HCT116 (cell line): ENCODE measurements at regions not wholly inside any gene's neighbourhood (a gene's known extent, or its start where the extent isn't known, plus 50 kb on each side); places are given as distances from the start of the nearest gene placed in this dataset.

ENCODE experiments used
- ATAC-seq: fragments of 200-7000 bp; cut with Tn5 transposase; 2 replicates; pipeline ENCODE4 v1.9.1; 2020; ENCODE audit warnings: mild to moderate bottlenecking, moderate library complexity
- BruUV-seq: library from RNA; stranded (reverse); fragments of 400-500 nt; replicated peaks from 2 replicates; lab custom pipeline; 2021; lab: Mats Ljungman, UMichigan
- CTCF ChIA-PET: fragments of 300-600 bp; sonication (Branson Sonifier 250); formaldehyde crosslinking; loops from one replicate; lab custom pipeline; 2021; ENCODE audit warnings: antibody characterized with exemption; lab: Charles Lee
- POLR2A ChIA-PET: fragments of 300-600, 350-600 bp; sonication (Branson Sonifier 250); formaldehyde crosslinking; loops from one replicate; lab custom pipeline; 2021; ENCODE audit warnings: antibody characterized with exemption; lab: Charles Lee
- RAD21 ChIA-PET, 2 experiments: fragments of 300-600 bp; sonication (Branson Sonifier 250); formaldehyde crosslinking; loops; one replicate each; lab custom pipeline; 2023; ENCODE audit warnings: low total read pairs in 2 of 2; ENCODE audit not compliant: uncharacterized antibody in 2 of 2, unreplicated experiment in 2 of 2, low non-redundant PET in 1 of 2; lab: Charles Lee
- DNase-seq: peaks from one replicate; pipeline ENCODE4 v3.0.0-alpha.2; 2010; ENCODE audit warnings: low read depth, low spot score
- H2AFZ ChIP-seq: fragments of 200-600 bp; shearing (Covaris generic), sonication (generic); 2 replicates; pipeline ENCODE4 v1.6.1; 2017; ENCODE audit warnings: low read depth, mixed run types, mixed read lengths, antibody characterized with exemption, low read length; ENCODE audit not compliant: poor library complexity, severe bottlenecking
- H3K27ac ChIP-seq: 2 replicates; pipeline ENCODE4 v1.5.1; 2012; ENCODE audit warnings: low read depth, low read length
- H3K27me3 ChIP-seq: fragments of 200-600 bp; sonication (generic); 2 replicates; pipeline ENCODE4 v1.6.1; 2016; ENCODE audit warnings: mixed run types, low read length, mixed read lengths; ENCODE audit not compliant: insufficient read depth
- H3K36me3 ChIP-seq, 2 experiments: fragments of 200-500 bp in 1 of 2; fragments of 200-600 bp in 1 of 2; sonication (Bioruptor generic) in 1 of 2; sonication (generic) in 1 of 2; 2 replicates each; pipeline versions ENCODE4 v1.5.1 to v1.6.1; 2014 to 2016; ENCODE audit warnings: low read length in 2 of 2, inconsistent platforms in 1 of 2, mixed read lengths in 1 of 2, mixed run types in 1 of 2; ENCODE audit not compliant: insufficient read depth in 2 of 2, control insufficient read depth in 1 of 2
- H3K4me1 ChIP-seq, 2 experiments: fragments of 200-600 bp in 1 of 2; sonication (generic) in 1 of 2; 2 replicates each; pipeline versions ENCODE4 v1.5.1 to v1.6.1; 2012 to 2017; ENCODE audit warnings: low read length in 2 of 2, inconsistent platforms in 1 of 2, mild to moderate bottlenecking in 1 of 2, mixed read lengths in 1 of 2, mixed run types in 1 of 2, moderate library complexity in 1 of 2; ENCODE audit not compliant: insufficient read depth in 2 of 2, control insufficient read depth in 1 of 2
- H3K4me2 ChIP-seq: fragments of 200-600 bp; sonication (generic); 2 replicates; pipeline ENCODE4 v1.6.1; 2017; ENCODE audit warnings: mixed run types, low read length, mixed read lengths
- H3K4me3 ChIP-seq, 2 experiments: fragments of 200-600 bp in 1 of 2; sonication (generic) in 1 of 2; replicated peaks in 1 of 2; 2 replicates each; pipeline ENCODE4 v1.5.1; 2011 to 2016; ENCODE audit warnings: low read length in 2 of 2, control low read depth in 1 of 2, low read depth in 1 of 2, mild to moderate bottlenecking in 1 of 2, mixed read lengths in 1 of 2, mixed run types in 1 of 2
- H3K79me2 ChIP-seq: fragments of 200-600 bp; sonication (generic); 2 replicates; pipeline ENCODE4 v1.6.1; 2017; ENCODE audit warnings: mild to moderate bottlenecking, mixed run types, low read length, moderate library complexity, mixed read lengths; ENCODE audit not compliant: insufficient read depth
- H3K9ac ChIP-seq: fragments of 200-600 bp; sonication (generic); 2 replicates; pipeline ENCODE4 v1.6.1; 2016; ENCODE audit warnings: low read length, mixed read lengths
- H3K9me2 ChIP-seq: fragments of 200-600 bp; sonication (generic), shearing (Covaris generic); 2 replicates; pipeline ENCODE4 v1.6.1; 2017; ENCODE audit warnings: mixed run types, mild to moderate bottlenecking, moderate library complexity; ENCODE audit not compliant: insufficient read depth
- H3K9me3 ChIP-seq, 2 experiments: fragments of 200-500 bp in 1 of 2; fragments of 200-600 bp in 1 of 2; sonication (Bioruptor generic) in 1 of 2; sonication (generic) in 1 of 2; 2 replicates each; pipeline ENCODE4 v1.6.1; 2014 to 2017; ENCODE audit warnings: low read length in 2 of 2, mixed read lengths in 2 of 2, inconsistent platforms in 1 of 2, low read depth in 1 of 2, mild to moderate bottlenecking in 1 of 2, mixed run types in 1 of 2, moderate library complexity in 1 of 2; ENCODE audit not compliant: control insufficient read depth in 1 of 2, insufficient read depth in 1 of 2
- H4K20me1 ChIP-seq: fragments of 200-600 bp; sonication (generic), shearing (Covaris generic); 2 replicates; pipeline ENCODE4 v1.6.1; 2017; ENCODE audit warnings: mixed run types, mild to moderate bottlenecking, moderate library complexity; ENCODE audit not compliant: insufficient read depth
- CBX3 ChIP-seq: IDR thresholded peaks from 2 replicates; pipeline ENCODE4 v1.6.1; 2012; ENCODE audit warnings: low read depth
- CEBPB ChIP-seq: IDR thresholded peaks from 2 replicates; pipeline ENCODE4 v1.6.1; 2012; ENCODE audit warnings: low read depth
- CTCF ChIP-seq, 3 experiments: fragments of 200-600 bp in 1 of 3; sonication (generic) in 1 of 3; IDR thresholded peaks in 2 of 3; conservative IDR thresholded peaks in 1 of 3; 2 replicates each; pipeline ENCODE4 v1.5.1; 2012 to 2017; ENCODE audit warnings: low read depth in 2 of 3, low read length in 2 of 3, antibody characterized with exemption in 1 of 3, borderline replicate concordance in 1 of 3, control low read depth in 1 of 3, mild to moderate bottlenecking in 1 of 3, mixed read lengths in 1 of 3, mixed run types in 1 of 3, moderate library complexity in 1 of 3; ENCODE audit not compliant: insufficient read depth in 1 of 3
- EGR1 ChIP-seq: IDR thresholded peaks from 2 replicates; pipeline ENCODE4 v1.6.1; 2012; ENCODE audit warnings: low read depth
- EZH2phosphoT487 ChIP-seq: fragments of 200-600 bp; IDR thresholded peaks from 2 replicates; pipeline ENCODE4 v1.6.1; 2018; ENCODE audit warnings: antibody characterized with exemption, borderline replicate concordance
- POLR2A ChIP-seq: IDR thresholded peaks from 2 replicates; pipeline ENCODE4 v1.7.0; 2011; ENCODE audit warnings: borderline replicate concordance; ENCODE audit not compliant: insufficient read depth, insufficient read length; ENCODE audit errors: extremely low read depth
- POLR2AphosphoS5 ChIP-seq: IDR thresholded peaks from 2 replicates; pipeline ENCODE4 v1.6.1; 2011; ENCODE audit warnings: mild to moderate bottlenecking, low read depth, low read length, moderate library complexity
- SP1 ChIP-seq: IDR thresholded peaks from 2 replicates; pipeline ENCODE4 v1.6.1; 2012; ENCODE audit warnings: low read depth
- SRF ChIP-seq: IDR thresholded peaks from 2 replicates; pipeline ENCODE4 v1.6.1; 2012; ENCODE audit warnings: low read depth
- TCF7L2 ChIP-seq: IDR thresholded peaks from 2 replicates; pipeline ENCODE4 v1.7.0; 2011; ENCODE audit warnings: borderline replicate concordance, inconsistent platforms; ENCODE audit not compliant: insufficient read depth, insufficient read length; ENCODE audit errors: extremely low read depth
- YY1 ChIP-seq: IDR thresholded peaks from 2 replicates; pipeline ENCODE4 v1.6.1; 2011; ENCODE audit warnings: low read length, low read depth, moderate library complexity, mild to moderate bottlenecking; ENCODE audit not compliant: insufficient replicate concordance; ENCODE audit errors: extremely low read depth
- ZFX ChIP-seq: fragments of 450-650 bp; IDR thresholded peaks from 2 replicates; pipeline ENCODE4 v1.6.1; 2017
- ZNF274 ChIP-seq: fragments of 200-500 bp; sonication (Bioruptor generic); IDR thresholded peaks from 2 replicates; pipeline ENCODE4 v1.6.1; 2014; ENCODE audit warnings: mild to moderate bottlenecking, low read depth, low read length, inconsistent platforms
- intact Hi-C: fragments of 100-400 bp; cut with micrococcal nuclease; formaldehyde crosslinking; loops from 2 replicates; pipeline ENCODE4 v1.10.0; 2022
- TF ChIP-seq, protein P1 (sequence below): IDR thresholded peaks from 2 replicates; pipeline ENCODE4 v1.6.1; 2011; ENCODE audit warnings: mild to moderate bottlenecking, low read length, moderate library complexity; ENCODE audit not compliant: insufficient replicate concordance; ENCODE audit errors: extremely low read depth

- Histone ChIP-seq H4K20me1 (no peaks in the 10 kb centered on the region; the same call in 1 of the 2 replicates), H3K4me3 (no peak overlapping the region), H2AFZ (no peak overlapping the region), H3K9me3 (peaks cover 10 to 28% of the 10 kb centered on the region in 2 experiments; a peak in 2 of 4 replicates), H3K9ac (no peak overlapping the region), H3K4me1 (no peaks in the 10 kb centered on the region), H3K36me3 (no peaks in the 10 kb centered on the region), H3K27me3 (no peaks in the 10 kb centered on the region), H3K4me2 (no peak overlapping the region), H3K27ac (no peak overlapping the region), H3K79me2 (no peaks in the 10 kb centered on the region), H3K9me2 (no peaks in the 10 kb centered on the region)
- DNase-seq (no peak), ATAC-seq (no peak)
- TF ChIP-seq EGR1 (no peak), CEBPB (no peak), ZNF274 (no peak), CBX3 (no peak)
- TF ChIP-seq, protein P1, sequence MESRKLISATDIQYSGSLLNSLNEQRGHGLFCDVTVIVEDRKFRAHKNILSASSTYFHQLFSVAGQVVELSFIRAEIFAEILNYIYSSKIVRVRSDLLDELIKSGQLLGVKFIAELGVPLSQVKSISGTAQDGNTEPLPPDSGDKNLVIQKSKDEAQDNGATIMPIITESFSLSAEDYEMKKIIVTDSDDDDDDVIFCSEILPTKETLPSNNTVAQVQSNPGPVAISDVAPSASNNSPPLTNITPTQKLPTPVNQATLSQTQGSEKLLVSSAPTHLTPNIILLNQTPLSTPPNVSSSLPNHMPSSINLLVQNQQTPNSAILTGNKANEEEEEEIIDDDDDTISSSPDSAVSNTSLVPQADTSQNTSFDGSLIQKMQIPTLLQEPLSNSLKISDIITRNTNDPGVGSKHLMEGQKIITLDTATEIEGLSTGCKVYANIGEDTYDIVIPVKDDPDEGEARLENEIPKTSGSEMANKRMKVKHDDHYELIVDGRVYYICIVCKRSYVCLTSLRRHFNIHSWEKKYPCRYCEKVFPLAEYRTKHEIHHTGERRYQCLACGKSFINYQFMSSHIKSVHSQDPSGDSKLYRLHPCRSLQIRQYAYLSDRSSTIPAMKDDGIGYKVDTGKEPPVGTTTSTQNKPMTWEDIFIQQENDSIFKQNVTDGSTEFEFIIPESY, result no peak
- CTCF ChIA-PET, result no interaction called here
- intact Hi-C loops, result no loop called here
- no TSS peak for BruUV-seq
- POLR2A ChIA-PET, result no interaction called here
- RAD21 ChIA-PET, result no interaction called here
Observed at GRCh38 chr4:66539745-66540144, 869.5 kb upstream of the EPHA5 start.

- Histone ChIP-seq H3K79me2 (no peaks in the 10 kb centered on the region), H3K9me2 (no peaks in the 10 kb centered on the region), H3K9ac (no peak overlapping the region), H3K4me2 (no peak overlapping the region), H4K20me1 (no peaks in the 10 kb centered on the region), H2AFZ (no peak overlapping the region), H3K9me3 (peaks cover 5 to 17% of the 10 kb centered on the region in 2 experiments; a peak in 2 of 4 replicates), H3K27ac (no peak overlapping the region), H3K36me3 (no peaks in the 10 kb centered on the region), H3K27me3 (no peaks in the 10 kb centered on the region), H3K4me3 (no peak overlapping the region), H3K4me1 (no peaks in the 10 kb centered on the region)
- CTCF ChIA-PET, result no interaction called here
- no peak for DNase-seq
- no peak for ATAC-seq
- RAD21 ChIA-PET, result no interaction called here
- intact Hi-C loops, result no loop called here
- BruUV-seq, result no TSS peak
- POLR2A ChIA-PET, result no interaction called here
- TF ChIP-seq CTCF (IDR thresholded peaks at IDR 0.05 in 2 of 3, conservative IDR thresholded peaks at IDR 0.05 in 1 of 3; ENCODE audit: borderline replicate concordance in 1 of 3, insufficient read depth in 1 of 3, low read depth in 2 of 3, low read length in 2 of 3) (no peak), SP1 (no peak), EZH2phosphoT487 (no peak), TCF7L2 (no peak), SRF (no peak), ZNF274 (no peak), POLR2A (no peak), POLR2AphosphoS5 (no peak), CEBPB (no peak), YY1 (no peak), ZFX (no peak), EGR1 (no peak)
- TF ChIP-seq, protein P1, result no peak
Observed at GRCh38 chr4:66524781-66525180, 854.5 kb upstream of the EPHA5 start.
